GM19324 (cell line): ENCODE measurements at regions not wholly inside any gene's neighbourhood (a gene's known extent, or its start where the extent isn't known, plus 50 kb on each side); places are given as distances from the start of the nearest gene placed in this dataset.
"Not testable (repeated sequence)": the region's sequence is repeated elsewhere in the genome, so short reads cannot be mapped to it uniquely, and the experiment has no call there.

Source experiments
- ATAC-seq: cut with Tn5 transposase; IDR thresholded peaks from one replicate; pipeline ENCODE4 v1.9.1; 2021; ENCODE audit warnings: mild to moderate bottlenecking, moderate library complexity; ENCODE audit not compliant: unreplicated experiment, low FRiP score

DNA sequence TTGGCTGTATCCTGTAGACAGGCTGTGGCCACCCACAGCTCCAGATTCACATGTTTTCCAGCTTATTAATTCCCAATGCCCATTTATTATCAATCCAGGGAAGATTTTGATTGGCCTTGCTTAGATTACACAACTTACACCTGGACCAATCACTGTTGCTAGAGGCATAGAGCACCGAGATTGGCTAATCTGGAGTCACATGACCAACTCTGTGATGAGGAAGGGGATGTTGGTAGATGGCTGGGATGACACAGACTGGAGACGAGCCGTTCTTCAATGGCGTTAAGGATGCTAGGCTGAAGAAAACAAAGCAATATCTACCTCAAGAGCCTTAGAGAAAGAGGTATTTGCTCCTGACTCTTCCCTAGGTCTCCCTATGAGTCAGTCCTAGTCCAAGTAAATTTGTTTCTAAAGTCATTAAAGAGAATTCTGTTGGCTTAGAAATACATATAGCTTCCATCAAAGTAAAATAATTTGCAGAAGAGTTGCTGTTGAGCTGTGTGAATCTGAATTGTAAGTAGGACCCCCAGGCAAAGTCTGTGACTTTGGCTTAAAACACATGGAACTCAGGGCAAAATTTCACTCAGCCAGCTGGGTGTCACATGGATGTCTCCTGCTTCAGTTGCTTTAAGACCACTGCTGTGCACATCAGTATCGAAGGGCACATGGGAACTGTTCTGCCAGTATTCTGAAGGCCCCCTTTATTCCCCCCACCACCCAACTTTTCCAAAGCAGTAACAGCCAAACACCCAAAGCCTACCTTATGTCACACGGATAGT, 326.4 kb upstream of the KLF4 start:
- ATAC-seq = peak; percentile 15

GRCh38 chr9:107813287-107813686, 323.7 kb upstream of the KLF4 start:
- no peak for ATAC-seq

DNA sequence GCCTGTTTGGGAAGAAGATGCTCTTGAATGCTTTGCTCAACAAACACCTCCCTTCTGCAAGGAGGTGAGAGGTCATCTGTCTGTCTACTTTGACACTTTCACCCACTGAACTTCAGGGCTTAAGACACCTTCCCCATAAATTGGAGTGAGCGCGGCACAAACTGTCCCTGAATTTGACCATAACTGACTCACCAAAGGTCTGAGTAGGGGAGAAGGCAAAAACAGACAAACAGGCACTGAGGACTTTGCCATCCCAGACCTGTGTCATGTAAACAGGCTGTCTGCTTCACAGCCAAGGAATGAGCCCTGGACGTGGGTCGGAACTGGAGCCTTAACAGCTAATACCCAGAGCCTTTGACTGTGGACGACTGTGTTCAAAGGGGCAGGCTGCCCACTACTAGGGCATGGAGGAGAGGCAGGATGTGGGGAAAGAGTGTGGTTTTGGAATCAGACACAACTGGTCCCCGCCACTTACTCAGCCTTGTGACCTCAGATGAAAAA, 320.9 kb upstream of the KLF4 start:
- ATAC-seq = no peak

GRCh38 chr9:107809871-107810460, 320.4 kb upstream of the KLF4 start:
- ATAC-seq = no peak

DNA sequence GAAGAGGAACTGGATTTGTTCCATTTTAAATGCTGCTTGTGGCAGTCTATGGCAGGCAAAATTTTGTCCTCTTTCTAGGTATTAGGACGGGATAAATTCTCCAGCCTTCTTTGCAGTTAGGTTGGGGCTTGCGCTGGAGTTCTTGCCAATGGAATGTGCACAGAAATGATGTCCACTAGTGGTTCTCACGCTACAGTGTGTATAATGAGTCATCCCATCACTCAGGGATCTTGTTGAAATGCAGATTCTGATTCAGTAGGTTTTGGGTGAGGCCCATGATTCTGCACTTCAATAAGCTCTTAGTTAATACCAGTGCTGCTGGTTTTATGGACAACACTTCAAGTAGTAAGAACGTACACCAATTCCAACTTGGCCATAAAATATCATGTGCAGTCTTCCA, 317.6 kb upstream of the KLF4 start:
- no peak for ATAC-seq

DNA sequence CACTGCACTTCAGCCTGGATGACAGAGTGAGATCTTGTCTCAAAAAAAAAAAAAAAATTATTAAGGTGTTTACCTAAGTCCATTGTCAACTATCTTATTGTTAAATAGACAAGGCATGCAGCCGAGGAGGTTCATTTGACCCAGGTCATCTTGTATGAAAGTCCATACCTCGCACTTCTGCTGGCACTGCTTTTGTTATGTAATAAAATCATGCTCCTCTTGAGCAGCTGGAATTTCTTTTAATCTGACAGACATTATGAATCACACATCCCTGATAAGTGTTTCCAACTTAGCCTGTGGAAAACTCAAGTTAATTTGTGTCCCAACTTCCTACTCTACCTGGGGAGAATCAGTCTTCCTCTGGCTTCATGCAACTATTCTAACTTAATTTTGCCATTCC, 315.6 kb upstream of the KLF4 start:
- ATAC-seq = no peak

DNA sequence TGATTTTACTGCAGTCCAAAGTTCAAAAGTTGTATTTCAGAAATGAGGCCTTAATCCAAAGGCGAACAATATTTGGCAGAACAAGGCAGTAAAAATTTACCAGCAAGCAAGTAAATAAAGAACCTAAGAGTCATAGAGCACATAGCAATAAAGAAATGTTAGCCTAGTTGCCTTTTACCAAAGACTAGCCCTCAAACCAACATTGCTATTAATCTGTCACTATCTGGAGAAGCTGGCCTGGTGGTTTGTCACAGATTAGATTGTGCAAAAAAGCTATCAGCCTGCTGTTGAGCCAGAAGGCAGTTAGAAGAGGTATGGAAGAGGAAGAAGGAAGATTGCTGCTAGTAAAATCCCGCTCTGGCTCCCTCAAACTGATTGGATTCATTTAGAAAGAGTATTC, 304.7 kb upstream of the KLF4 start:
- no peak for ATAC-seq

DNA sequence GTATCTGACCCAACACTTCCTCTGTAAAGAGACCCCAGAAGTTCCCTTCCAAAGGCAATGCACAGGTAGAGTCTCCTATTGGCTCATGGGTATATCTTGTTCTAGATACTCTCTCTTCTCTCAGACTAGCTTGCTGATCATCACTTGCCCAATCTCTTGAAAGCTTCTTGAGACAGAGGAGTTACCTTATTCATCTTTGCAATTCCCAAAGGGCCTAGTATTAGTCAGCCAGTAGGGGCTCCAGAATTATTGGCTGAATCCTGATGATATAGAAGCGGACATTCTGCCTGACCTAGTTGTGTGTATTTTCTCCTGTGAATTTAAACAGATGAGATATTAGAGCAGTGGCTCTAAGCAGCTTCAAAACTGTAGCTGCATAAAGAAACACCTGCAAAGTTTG, 304.0 kb upstream of the KLF4 start:
- ATAC-seq = no peak

DNA sequence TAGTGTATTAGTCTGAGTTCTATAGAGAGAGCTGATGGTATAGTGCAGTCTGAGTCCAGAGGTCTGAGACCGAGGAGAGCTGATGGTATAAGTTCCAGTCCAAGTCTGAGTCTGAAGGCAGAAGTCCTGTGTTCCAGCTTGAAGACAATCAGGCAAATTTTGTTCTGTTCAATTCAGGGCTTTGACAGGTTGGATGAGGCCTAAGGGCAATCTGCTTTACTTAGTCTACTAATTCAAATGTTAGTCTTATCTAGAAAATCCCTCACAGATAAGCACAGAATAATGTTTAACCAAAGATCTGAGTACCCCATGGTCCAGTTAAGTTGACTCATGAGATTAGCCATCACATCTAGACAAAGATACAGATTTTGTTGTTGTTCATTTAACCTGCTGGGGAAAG, 303.0 kb upstream of the KLF4 start:
- no peak for ATAC-seq

DNA sequence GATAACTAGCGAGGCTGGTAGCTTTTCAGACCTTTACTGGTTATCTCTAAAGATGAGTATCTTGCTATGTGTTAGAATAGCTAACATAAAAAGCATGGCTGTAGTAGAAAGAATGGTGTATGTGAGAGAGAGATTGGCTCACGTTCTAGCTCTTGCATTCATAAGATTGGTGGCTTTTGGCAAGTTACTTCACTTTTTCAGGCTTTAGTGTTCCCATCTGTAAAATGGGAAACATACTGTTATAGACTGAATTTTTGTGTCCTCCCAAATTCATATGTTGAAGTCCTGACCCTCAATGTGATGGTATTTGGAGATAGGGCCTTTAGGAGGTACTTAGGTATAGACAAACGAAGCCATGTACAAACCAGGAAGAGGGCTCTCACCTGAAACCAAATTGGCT, 302.4 kb upstream of the KLF4 start:
- ATAC-seq = no peak

GRCh38 chr9:107789001-107789700, 299.6 kb upstream of the KLF4 start:
- no peak for ATAC-seq

DNA sequence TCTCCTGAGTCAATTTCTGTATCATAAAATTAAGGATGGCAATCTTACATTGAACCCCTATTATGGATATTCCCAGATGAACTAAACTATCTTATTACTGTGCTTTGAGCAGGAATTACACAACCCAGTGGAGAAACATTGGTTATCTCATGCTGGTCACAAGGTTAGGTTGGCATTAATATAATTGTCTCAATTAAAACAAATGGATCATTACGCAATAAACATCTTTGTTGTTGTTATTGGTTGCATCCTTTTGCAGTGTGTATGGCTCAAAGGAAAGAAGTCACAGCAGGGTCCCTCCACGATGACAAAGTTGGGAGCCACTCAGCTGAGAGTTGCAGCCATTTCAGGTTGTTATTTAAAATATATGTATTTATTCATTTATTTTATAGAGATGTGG, 297.0 kb upstream of the KLF4 start:
- no peak for ATAC-seq

DNA sequence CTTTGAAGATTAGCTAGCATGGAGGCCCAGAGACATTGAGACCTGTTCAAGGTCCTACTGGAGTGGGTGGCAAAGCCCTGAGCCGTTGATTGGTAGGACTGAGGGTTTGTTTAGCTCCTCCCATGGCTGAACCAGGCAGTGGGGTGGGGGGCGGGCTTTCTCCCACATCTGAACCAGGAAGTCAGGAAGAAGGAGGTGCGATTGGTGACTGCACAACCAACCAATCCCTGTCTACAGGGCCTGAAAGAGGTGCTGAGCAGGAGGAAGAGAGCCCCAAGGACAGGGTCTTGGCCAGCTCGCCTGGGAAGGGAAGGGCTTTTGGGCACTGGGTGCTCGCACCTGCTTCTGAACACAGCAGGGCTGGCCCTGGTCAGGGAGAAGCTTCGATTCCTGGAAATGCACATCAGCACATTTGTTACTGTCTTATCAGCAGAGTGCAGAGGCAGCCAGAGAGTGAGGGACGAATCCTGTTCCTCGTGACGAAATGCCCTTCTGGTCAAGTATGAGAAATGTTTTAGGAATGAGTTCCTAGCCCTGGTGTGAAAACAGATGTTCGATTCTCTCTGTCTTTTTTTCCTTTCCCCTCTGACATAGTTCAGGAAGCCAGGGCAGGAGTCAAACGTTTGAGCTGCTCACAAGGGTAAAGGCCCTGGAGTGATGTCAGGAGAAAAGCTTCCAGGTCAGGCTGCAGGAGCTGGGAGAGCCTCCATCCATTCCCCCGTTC, 294.8 kb upstream of the KLF4 start:
- no peak for ATAC-seq

GRCh38 chr9:107782789-107783188, 293.2 kb upstream of the KLF4 start:
- ATAC-seq = no peak

GRCh38 chr9:107782381-107782780, 292.8 kb upstream of the KLF4 start:
- no peak for ATAC-seq

- no peak for ATAC-seq
Measured at GRCh38 chr9:107780960-107781359, 291.4 kb upstream of the KLF4 start.

- no peak for ATAC-seq
Measured at GRCh38 chr9:107779731-107780130, 290.2 kb upstream of the KLF4 start.

GRCh38 chr9:107778661-107779060, 289.1 kb upstream of the KLF4 start:
- ATAC-seq = no peak

DNA sequence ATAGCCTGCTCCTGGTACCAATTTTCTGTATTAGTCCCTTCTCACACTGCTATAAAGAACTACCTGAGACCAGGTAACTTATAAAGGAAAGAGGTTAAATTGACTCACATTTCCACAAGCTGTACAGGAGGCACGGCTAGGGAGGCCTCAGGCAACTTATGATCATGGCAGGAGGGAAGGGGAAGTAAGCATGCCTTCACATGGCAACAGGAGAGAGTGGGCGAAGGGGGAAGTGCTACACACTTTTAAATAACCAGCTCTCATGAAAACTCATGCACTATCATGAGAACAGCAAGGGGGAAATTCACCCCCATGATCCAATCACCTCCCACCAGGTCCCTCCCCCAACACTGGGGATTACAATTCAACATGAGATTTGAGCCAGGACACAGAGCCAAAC, 284.5 kb upstream of the KLF4 start:
- not testable (repeated sequence) for ATAC-seq

GRCh38 chr9:107772988-107773387, 283.4 kb upstream of the KLF4 start:
- ATAC-seq = no peak

- ATAC-seq = no peak
Measured at GRCh38 chr9:107770716-107771115, 281.1 kb upstream of the KLF4 start.
